ENCODE measurements at regions not wholly inside any gene's neighbourhood (a gene's known extent, or its start where the extent isn't known, plus 50 kb on each side); places are given as distances from the start of the nearest gene placed in this dataset.

DNA sequence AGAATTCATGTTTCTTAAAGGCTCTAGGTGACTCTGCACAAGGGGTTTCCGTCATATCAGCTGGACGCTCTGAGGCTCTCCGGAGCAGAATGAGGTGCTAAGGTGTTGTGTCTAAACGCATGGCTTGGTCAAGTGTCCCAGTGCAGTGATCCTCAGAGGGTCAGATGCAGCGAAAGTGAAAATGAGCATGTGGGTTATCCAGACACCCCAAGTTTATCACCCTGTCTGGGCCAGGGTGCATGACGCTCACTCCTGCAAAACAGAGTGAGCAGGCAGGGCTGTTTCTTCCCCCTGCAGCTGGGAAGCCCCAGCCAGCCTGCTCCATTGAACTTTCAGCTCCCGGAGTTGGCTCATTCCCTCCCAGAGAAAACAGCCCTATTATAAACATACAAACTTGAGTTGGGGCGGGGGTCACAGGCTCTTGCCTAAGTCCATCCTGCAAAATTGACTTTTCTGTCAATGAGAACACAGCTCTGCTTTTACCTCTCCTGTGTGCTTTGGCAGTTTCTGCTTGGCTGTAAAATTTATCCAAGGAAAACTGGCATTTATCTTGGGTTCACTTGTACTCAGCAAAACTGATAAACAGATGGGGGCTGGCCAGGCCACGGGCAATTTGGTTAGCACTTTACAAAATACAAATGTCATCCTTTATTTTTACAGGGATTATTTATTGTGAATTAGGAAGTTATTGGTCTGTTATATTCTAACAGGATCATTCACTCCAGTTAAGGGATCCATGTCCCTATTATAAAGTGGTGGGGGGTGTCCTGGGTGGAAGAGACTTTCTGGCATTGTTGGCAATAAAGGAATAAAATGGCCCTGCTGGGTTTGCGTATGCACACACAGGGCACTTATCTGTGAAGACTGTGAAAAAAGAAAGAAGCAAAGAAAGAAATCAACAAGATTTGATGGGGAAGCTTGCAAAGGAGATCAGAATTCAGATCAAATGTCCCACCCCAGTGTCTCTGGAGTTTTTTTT, 154.9 kb downstream of the FOXA2 start:
- H3K4ac ChIP-seq (ENCODE audit: low read depth, low read length), result no peak overlapping the region
- peak overlapping the region in 1 of 3 experiments; percentile 57; a peak in 1 of 7 replicates for H3K27ac Mint-ChIP-seq

More for the DNA sequence above, 154.9 kb downstream of the FOXA2 start:
- Mint-ChIP-seq H3K4me1 (peaks cover 17 to 18% of the 10 kb centered on the region in 2 experiments), H3K9me3 (peaks cover 8 to 10% of the 10 kb centered on the region in 2 experiments; a peak in 3 of 5 replicates), H3K27me3 (ENCODE audit: low read depth) (peaks cover 100% of the 10 kb centered on the region), H3K36me3 (ENCODE audit: insufficient read depth in 1 of 3, low read depth in 3 of 3) (no peaks in the 10 kb centered on the region; a peak in 1 of 7 replicates), H3K4me3 (peak overlapping the region in 1 of 2 experiments; percentile 67; a peak in 3 of 5 replicates)
- H3K4me1 ChIP-seq (ENCODE audit: insufficient read depth, low read length), result no peaks in the 10 kb centered on the region
- H4K91ac ChIP-seq (ENCODE audit: insufficient read length, low read depth, low read length), result no peak overlapping the region
- H3K23ac ChIP-seq (ENCODE audit: insufficient read length, low read depth, low read length), result no peak overlapping the region
- H3K14ac ChIP-seq (ENCODE audit: insufficient read depth, low read length), result no peak overlapping the region
- H3K9me3 ChIP-seq (ENCODE audit: control insufficient read depth, low read depth, low read length), result no peaks in the 10 kb centered on the region
- peaks cover 38% of the 10 kb centered on the region for H3K27me3 ChIP-seq (ENCODE audit: insufficient read depth, low read length)
- no peaks in the 10 kb centered on the region for H3K23me2 ChIP-seq (ENCODE audit: insufficient read length, low read depth, low read length, poor library complexity, severe bottlenecking)
- no peak for DNase-seq
- WGBS (ENCODE audit: extremely low coverage, insufficient read length, low lambda C conversion rate), result no CpG with 5 or more reads among the region's 10 CpGs
- no peak overlapping the region for H2BK120ac ChIP-seq (ENCODE audit: low read depth, low read length, poor library complexity, severe bottlenecking)
- H3K79me1 ChIP-seq (ENCODE audit: insufficient read depth, low read depth, low read length, poor library complexity, severe bottlenecking), result no peaks in the 10 kb centered on the region
- no peak overlapping the region for H3K27ac ChIP-seq (ENCODE audit: insufficient read length, low read depth, low read length)
- no peak overlapping the region for H2BK5ac ChIP-seq (ENCODE audit: insufficient read length, low read length)
- H4K5ac ChIP-seq (ENCODE audit: insufficient read length, low read depth, low read length), result no peak overlapping the region
- no peak overlapping the region for H3K18ac ChIP-seq (ENCODE audit: insufficient read length, low read depth, low read length)
- no peak overlapping the region for H2BK15ac ChIP-seq (ENCODE audit: low read depth, low read length)
- no peak overlapping the region for H3K4me2 ChIP-seq (ENCODE audit: insufficient read depth, insufficient read length, low read length)
- no peak overlapping the region for H3K9ac ChIP-seq (ENCODE audit: extremely low read depth, insufficient read length, low read length)
- H4K8ac ChIP-seq (replicated peaks; ENCODE audit: insufficient read length, low read depth, low read length), result no peak overlapping the region
- no peak overlapping the region for H2AK5ac ChIP-seq (ENCODE audit: insufficient read length, low read length)
- TF ChIP-seq, protein P1, sequence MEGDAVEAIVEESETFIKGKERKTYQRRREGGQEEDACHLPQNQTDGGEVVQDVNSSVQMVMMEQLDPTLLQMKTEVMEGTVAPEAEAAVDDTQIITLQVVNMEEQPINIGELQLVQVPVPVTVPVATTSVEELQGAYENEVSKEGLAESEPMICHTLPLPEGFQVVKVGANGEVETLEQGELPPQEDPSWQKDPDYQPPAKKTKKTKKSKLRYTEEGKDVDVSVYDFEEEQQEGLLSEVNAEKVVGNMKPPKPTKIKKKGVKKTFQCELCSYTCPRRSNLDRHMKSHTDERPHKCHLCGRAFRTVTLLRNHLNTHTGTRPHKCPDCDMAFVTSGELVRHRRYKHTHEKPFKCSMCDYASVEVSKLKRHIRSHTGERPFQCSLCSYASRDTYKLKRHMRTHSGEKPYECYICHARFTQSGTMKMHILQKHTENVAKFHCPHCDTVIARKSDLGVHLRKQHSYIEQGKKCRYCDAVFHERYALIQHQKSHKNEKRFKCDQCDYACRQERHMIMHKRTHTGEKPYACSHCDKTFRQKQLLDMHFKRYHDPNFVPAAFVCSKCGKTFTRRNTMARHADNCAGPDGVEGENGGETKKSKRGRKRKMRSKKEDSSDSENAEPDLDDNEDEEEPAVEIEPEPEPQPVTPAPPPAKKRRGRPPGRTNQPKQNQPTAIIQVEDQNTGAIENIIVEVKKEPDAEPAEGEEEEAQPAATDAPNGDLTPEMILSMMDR (conservative IDR thresholded peaks at IDR 0.05), result no peak
- no peak overlapping the region for H2AFZ ChIP-seq (ENCODE audit: low read length)
- no peaks in the 10 kb centered on the region for H4K20me1 ChIP-seq (ENCODE audit: control insufficient read depth, insufficient read depth, insufficient read length)
- H3T11ph ChIP-seq (ENCODE audit: low read length), result no peak overlapping the region
- no peaks in the 10 kb centered on the region for H3K79me2 ChIP-seq (ENCODE audit: insufficient read depth, low read length)
- H2BK12ac ChIP-seq (ENCODE audit: insufficient read length, low read depth, low read length), result no peak overlapping the region
- no peak overlapping the region for H3K56ac ChIP-seq (ENCODE audit: insufficient read length, low read depth, low read length)
- H2BK20ac ChIP-seq (ENCODE audit: low read depth, low read length, poor library complexity, severe bottlenecking), result no peak overlapping the region

Measured in H9 (cell line).